Lower lobe of right lung (tissue), 2 donors: ENCODE measurements at regions not wholly inside any gene's neighbourhood (a gene's known extent, or its start where the extent isn't known, plus 50 kb on each side); places are given as distances from the start of the nearest gene placed in this dataset.

Source experiments
- ATAC-seq, 2 donors: fragments of 200-7000 bp; cut with Tn5 transposase; one replicate each; pipeline ENCODE4 v1.9.1; 2020 to 2022; ENCODE audit warnings: mild to moderate bottlenecking in 2 of 2, moderate library complexity in 2 of 2
- DNase-seq: peaks from one replicate; pipeline ENCODE4 v3.0.0-alpha.2; 2020
- H3K27ac ChIP-seq: fragments of 200-600 bp; one replicate; pipeline ENCODE4 v1.8.0; 2022
- H3K27me3 ChIP-seq: fragments of 200-600 bp; one replicate; pipeline ENCODE4 v1.8.0; 2022; ENCODE audit warnings: low read depth
- H3K36me3 ChIP-seq: fragments of 200-600 bp; one replicate; pipeline ENCODE4 v1.8.0; 2022; ENCODE audit warnings: mild to moderate bottlenecking
- H3K4me1 ChIP-seq: fragments of 200-600 bp; one replicate; pipeline ENCODE4 v1.8.0; 2022
- H3K4me3 ChIP-seq: fragments of 200-600 bp; one replicate; pipeline ENCODE4 v1.8.0; 2022; ENCODE audit warnings: mild to moderate bottlenecking
- H3K9me3 ChIP-seq: fragments of 200-600 bp; one replicate; pipeline ENCODE4 v1.8.0; 2022
- intact Hi-C: fragments of 100-400 bp; cut with DNase I; formaldehyde crosslinking; loops from one replicate; pipeline ENCODE4 v1.11.0; 2022
- TF ChIP-seq, protein P1 (sequence below): fragments of 200-600 bp; IDR thresholded peaks from one replicate; pipeline ENCODE4 v1.8.0; 2022; ENCODE audit warnings: antibody characterized with exemption, mild to moderate bottlenecking
- donor health status: DM: no; HTN: yes; CAD: no; lungs with severe emphysema.

DNA sequence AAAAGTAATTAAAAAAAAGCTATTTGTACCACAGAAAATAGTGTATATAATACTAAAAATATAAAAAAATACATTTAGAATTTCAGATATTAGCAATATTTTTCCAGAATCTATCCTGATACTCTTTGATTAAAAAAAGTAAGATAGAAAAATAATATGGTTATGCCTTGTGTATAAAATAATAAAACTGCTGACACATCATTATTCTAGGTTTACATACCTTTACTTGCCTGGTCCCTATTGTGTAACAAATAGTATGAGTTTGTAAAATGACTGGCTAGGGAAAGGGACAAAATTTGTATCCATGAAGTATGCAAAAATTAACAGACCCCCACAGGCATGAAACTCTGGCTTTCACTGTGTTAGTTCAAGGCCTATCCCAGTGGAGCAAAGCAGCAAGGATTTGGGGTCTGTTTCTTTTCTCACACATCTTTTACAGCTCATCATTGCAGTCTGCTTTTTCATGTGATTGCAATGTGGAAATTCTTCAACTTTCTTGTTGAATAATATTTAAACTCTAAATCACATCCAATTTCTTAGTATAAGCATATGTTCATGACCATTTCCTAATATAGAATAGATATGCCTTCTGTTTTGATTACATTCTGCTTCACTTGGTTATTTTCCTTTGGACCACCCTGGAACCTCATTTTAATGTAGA lies 136.7 kb upstream of the PCDH18 start:
- no peaks in the 10 kb centered on the region for H3K36me3 ChIP-seq
- ATAC-seq (no peak), DNase-seq (no peak)
- TF ChIP-seq, protein P1, sequence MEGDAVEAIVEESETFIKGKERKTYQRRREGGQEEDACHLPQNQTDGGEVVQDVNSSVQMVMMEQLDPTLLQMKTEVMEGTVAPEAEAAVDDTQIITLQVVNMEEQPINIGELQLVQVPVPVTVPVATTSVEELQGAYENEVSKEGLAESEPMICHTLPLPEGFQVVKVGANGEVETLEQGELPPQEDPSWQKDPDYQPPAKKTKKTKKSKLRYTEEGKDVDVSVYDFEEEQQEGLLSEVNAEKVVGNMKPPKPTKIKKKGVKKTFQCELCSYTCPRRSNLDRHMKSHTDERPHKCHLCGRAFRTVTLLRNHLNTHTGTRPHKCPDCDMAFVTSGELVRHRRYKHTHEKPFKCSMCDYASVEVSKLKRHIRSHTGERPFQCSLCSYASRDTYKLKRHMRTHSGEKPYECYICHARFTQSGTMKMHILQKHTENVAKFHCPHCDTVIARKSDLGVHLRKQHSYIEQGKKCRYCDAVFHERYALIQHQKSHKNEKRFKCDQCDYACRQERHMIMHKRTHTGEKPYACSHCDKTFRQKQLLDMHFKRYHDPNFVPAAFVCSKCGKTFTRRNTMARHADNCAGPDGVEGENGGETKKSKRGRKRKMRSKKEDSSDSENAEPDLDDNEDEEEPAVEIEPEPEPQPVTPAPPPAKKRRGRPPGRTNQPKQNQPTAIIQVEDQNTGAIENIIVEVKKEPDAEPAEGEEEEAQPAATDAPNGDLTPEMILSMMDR, result no peak
- H3K4me3 ChIP-seq, result no peak overlapping the region
- H3K27ac ChIP-seq, result no peak overlapping the region
- H3K9me3 ChIP-seq, result no peaks in the 10 kb centered on the region
- no peaks in the 10 kb centered on the region for H3K27me3 ChIP-seq
- peaks cover 3% of the 10 kb centered on the region for H3K4me1 ChIP-seq
- intact Hi-C loops, result no loop called here

DNA sequence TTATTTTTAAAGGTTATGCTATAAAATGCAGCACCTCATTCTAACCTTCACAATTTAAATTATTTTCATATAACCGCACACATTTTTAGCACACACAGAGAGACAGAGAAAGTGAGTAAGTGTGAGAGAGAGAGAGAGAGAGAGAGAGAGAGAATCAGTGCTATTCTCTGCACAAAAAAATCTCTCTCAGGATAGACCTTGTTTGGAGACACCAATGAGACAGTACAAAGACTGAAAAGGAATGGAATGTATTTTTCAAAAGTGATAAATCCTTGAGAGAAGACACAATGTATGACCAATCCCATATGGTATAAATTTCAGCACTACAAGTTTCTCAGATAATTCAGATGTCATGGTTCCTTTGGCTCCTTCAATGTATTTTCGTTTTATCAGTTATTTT lies 132.1 kb upstream of the PCDH18 start:
- Histone ChIP-seq H3K27ac (no peak overlapping the region), H3K36me3 (no peaks in the 10 kb centered on the region), H3K4me3 (no peak overlapping the region), H3K27me3 (no peaks in the 10 kb centered on the region), H3K4me1 (peaks cover 5% of the 10 kb centered on the region), H3K9me3 (no peaks in the 10 kb centered on the region)
- TF ChIP-seq, protein P1, result no peak
- DNase-seq (no peak), ATAC-seq (no peak)
- intact Hi-C loops, result no loop called here

DNA sequence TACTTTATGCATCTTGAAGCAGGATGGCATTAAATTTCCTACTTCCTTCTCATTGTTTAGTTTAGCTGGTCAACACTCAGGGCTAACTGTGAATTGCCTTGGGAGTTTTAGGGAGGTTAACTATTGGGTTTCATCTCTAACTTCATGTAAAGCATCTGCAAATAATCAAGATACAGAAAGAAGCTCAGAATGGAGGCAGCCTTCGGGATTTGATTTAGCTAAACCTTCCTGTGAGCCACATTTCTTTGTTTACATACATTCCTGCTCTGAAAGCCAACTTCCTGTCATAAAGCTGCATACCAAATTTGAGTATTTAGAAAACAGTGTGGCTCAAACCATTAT lies 131.7 kb upstream of the PCDH18 start:
- Histone ChIP-seq H3K4me1 (peaks cover 5% of the 10 kb centered on the region), H3K27me3 (no peaks in the 10 kb centered on the region), H3K9me3 (no peaks in the 10 kb centered on the region), H3K36me3 (no peaks in the 10 kb centered on the region), H3K4me3 (no peak overlapping the region), H3K27ac (no peak overlapping the region)
- no peak for DNase-seq
- TF ChIP-seq, protein P1, result no peak
- ATAC-seq, result no peak
- intact Hi-C loops, result no loop called here

DNA sequence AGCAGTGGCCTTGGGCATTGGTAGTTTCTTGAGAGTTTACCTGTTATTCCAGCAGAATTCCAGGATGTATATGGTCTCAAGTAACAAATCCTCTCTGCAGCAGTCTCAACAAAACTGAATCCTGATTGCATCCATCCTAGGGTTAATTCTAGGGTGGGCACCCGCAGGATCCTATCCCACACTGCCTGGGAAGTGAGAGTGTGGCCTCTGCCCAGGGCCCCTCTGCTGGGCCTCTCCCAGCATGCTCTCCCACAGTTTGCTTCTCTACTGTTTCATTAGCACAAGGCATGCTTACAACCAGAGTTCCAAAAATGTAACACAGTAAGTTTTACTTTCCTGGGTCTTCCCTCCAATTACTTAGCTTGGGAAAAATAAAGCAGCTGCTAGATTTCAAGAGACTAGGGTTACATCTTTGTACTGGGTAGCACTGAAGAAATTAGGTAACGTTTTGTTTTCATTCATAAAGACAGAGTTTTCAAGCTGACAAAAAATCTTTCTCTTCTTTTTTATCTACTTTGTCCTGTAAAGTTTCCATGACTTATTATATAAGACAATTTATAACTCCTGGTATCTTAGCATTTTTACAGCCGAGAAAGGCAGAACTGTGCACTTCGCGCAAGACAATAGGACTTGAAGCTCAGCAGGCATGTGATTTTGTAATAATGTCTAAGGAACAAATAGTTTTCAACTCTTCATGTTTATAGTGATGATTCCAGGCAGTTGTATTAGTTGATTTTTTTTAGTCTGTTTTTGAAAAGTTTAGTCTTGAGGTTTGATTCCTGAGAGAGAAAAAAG lies 131.2 kb upstream of the PCDH18 start:
- no peak for DNase-seq
- intact Hi-C loops, result no loop called here

DNA sequence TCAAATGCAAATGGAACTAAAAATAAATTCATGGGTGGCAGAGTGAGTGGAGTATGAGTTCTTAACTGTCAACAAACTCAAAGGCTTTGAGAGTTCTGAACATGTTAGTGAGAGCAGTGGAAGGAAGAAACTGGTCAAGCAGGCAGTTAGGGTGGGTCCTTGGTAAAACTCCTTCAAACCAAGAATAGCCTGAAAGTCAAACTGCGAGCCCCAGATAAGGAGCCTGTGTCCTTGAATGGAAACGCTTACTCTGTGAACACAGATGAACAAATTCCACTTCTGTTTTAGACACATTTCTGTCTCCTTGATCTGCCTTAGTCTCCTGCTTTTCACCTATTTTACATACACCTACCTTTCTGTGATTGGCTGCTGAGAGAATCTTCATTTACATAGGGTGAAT lies 129.4 kb upstream of the PCDH18 start:
- ATAC-seq, result no peak

More for the DNA sequence above, 131.2 kb upstream of the PCDH18 start:
- ATAC-seq, result peak in 1 of 2 donors; percentile 32
- peak overlapping the region; percentile 19 for H3K27ac ChIP-seq
- no peaks in the 10 kb centered on the region for H3K9me3 ChIP-seq
- no peak overlapping the region for H3K4me3 ChIP-seq
- no peaks in the 10 kb centered on the region for H3K27me3 ChIP-seq
- peaks cover 5% of the 10 kb centered on the region for H3K4me1 ChIP-seq
- TF ChIP-seq, protein P1, result no peak
- no peaks in the 10 kb centered on the region for H3K36me3 ChIP-seq

More for the DNA sequence above, 129.4 kb upstream of the PCDH18 start:
- H3K9me3 ChIP-seq, result no peaks in the 10 kb centered on the region
- no peak for DNase-seq
- TF ChIP-seq, protein P1, result no peak
- intact Hi-C loops, result no loop called here
- no peaks in the 10 kb centered on the region for H3K27me3 ChIP-seq
- no peak overlapping the region for H3K27ac ChIP-seq
- H3K36me3 ChIP-seq, result no peaks in the 10 kb centered on the region
- H3K4me1 ChIP-seq, result peaks cover 5% of the 10 kb centered on the region
- H3K4me3 ChIP-seq, result no peak overlapping the region
